ENCODE measurements at regions not wholly inside any gene's neighbourhood (a gene's known extent, or its start where the extent isn't known, plus 50 kb on each side); places are given as distances from the start of the nearest gene placed in this dataset.
A peak's percentile ranks its signal among the peaks of the same experiment; 100 is the strongest.

- DNase-seq: no peak
Measured at GRCh38 chr11:29336727-29337575, 679.9 kb downstream of the KCNA4 start.

GRCh38 chr11:29334776-29335130 is 682.1 kb downstream of the KCNA4 start:
- DNase-seq: no peak

GRCh38 chr11:29333993-29334775 is 682.6 kb downstream of the KCNA4 start:
- peak; percentile 29 for DNase-seq

GRCh38 chr11:29331451-29332010 is 685.3 kb downstream of the KCNA4 start:
- DNase-seq: no peak

GRCh38 chr11:29328961-29329441 is 687.8 kb downstream of the KCNA4 start:
- DNase-seq: peak; percentile 17

- DNase-seq: no peak
Measured at GRCh38 chr11:29327891-29328290, 688.9 kb downstream of the KCNA4 start.

- DNase-seq: no peak
Measured at GRCh38 chr11:29326757-29327156, 690.1 kb downstream of the KCNA4 start.

GRCh38 chr11:29324328-29324727 is 692.5 kb downstream of the KCNA4 start:
- DNase-seq: no peak

GRCh38 chr11:29321293-29322132 is 695.3 kb downstream of the KCNA4 start:
- DNase-seq: no peak

GRCh38 chr11:29320196-29320595 is 696.6 kb downstream of the KCNA4 start:
- DNase-seq: no peak

GRCh38 chr11:29319210-29319609 is 697.6 kb downstream of the KCNA4 start:
- no peak for DNase-seq

GRCh38 chr11:29318134-29318845 is 698.5 kb downstream of the KCNA4 start:
- DNase-seq: no peak

GRCh38 chr11:29317694-29318093 is 699.1 kb downstream of the KCNA4 start:
- no peak for DNase-seq

- DNase-seq: no peak
Measured at GRCh38 chr11:29315275-29315674, 701.6 kb downstream of the KCNA4 start.

GRCh38 chr11:29314211-29314610 is 702.6 kb downstream of the KCNA4 start:
- DNase-seq: no peak

GRCh38 chr11:29312812-29313211 is 704.0 kb downstream of the KCNA4 start:
- no peak for DNase-seq

GRCh38 chr11:29310725-29311342 is 706.0 kb downstream of the KCNA4 start:
- DNase-seq: no peak

- DNase-seq: no peak
Measured at GRCh38 chr11:29309992-29310391, 706.8 kb downstream of the KCNA4 start.

- DNase-seq: no peak
Measured at GRCh38 chr11:29306527-29306926, 710.3 kb downstream of the KCNA4 start.

- no peak for DNase-seq
Measured at GRCh38 chr11:29305456-29306232, 711.2 kb downstream of the KCNA4 start.

GRCh38 chr11:29300420-29300819 is 716.4 kb downstream of the KCNA4 start:
- DNase-seq: no peak

All from hematopoietic multipotent progenitor cell treated with erythropoietin and hydrocortisone succinate and interleukin-3 and kit ligand, for 6 days (in vitro differentiated cells).